Activated effector memory CD4-positive, alpha-beta T cell treated with Interleukin-2 at 50 U/mL for 16 hours (primary cell): ENCODE measurements at regions not wholly inside any gene's neighbourhood (a gene's known extent, or its start where the extent isn't known, plus 50 kb on each side); places are given as distances from the start of the nearest gene placed in this dataset.
"Not testable (repeated sequence)": the region's sequence is repeated elsewhere in the genome, so short reads cannot be mapped to it uniquely, and the experiment has no call there.

Experiments used
- DNase-seq: peaks from one replicate; pipeline ENCODE4 v3.0.0-alpha.2; 2020

GRCh38 chr10:81135851-81136250 is 598.1 kb downstream of the SH2D4B start:
- DNase-seq = no peak

- no peak for DNase-seq
These were observed 598.6 kb downstream of the SH2D4B start for GRCh38 chr10:81136261-81136660.

- no peak for DNase-seq
These were observed 608.3 kb downstream of the SH2D4B start for GRCh38 chr10:81145975-81146374.

- DNase-seq = no peak
These were observed 608.7 kb downstream of the SH2D4B start for GRCh38 chr10:81146436-81146835.

- no peak for DNase-seq
These were observed 615.0 kb downstream of the SH2D4B start for GRCh38 chr10:81152656-81153055.

GRCh38 chr10:81157681-81158080 is 620.0 kb downstream of the SH2D4B start:
- DNase-seq = no peak

- no peak for DNase-seq
These were observed 640.0 kb downstream of the SH2D4B start for GRCh38 chr10:81177651-81178244.

GRCh38 chr10:81179324-81179723 is 641.6 kb downstream of the SH2D4B start:
- DNase-seq = no peak

- DNase-seq = no peak
These were observed 642.2 kb downstream of the SH2D4B start for GRCh38 chr10:81179805-81180452.

- DNase-seq = no peak
These were observed 644.6 kb downstream of the SH2D4B start for GRCh38 chr10:81182296-81182695.

GRCh38 chr10:81192221-81192788 is 654.6 kb downstream of the SH2D4B start:
- DNase-seq = no peak

GRCh38 chr10:81200801-81201200 is 663.1 kb downstream of the SH2D4B start:
- DNase-seq = no peak

- not testable (repeated sequence) for DNase-seq
These were observed 667.6 kb upstream of the NRG3 start for GRCh38 chr10:81207359-81207758.

GRCh38 chr10:81213370-81213769 is 661.6 kb upstream of the NRG3 start:
- no peak for DNase-seq

GRCh38 chr10:81215498-81215897 is 659.5 kb upstream of the NRG3 start:
- no peak for DNase-seq

- no peak for DNase-seq
These were observed 658.0 kb upstream of the NRG3 start for GRCh38 chr10:81216949-81217348.

GRCh38 chr10:81218307-81218706 is 656.7 kb upstream of the NRG3 start:
- DNase-seq = no peak

- no peak for DNase-seq
These were observed 655.2 kb upstream of the NRG3 start for GRCh38 chr10:81219758-81220157.

GRCh38 chr10:81248886-81249285 is 626.1 kb upstream of the NRG3 start:
- DNase-seq = no peak

GRCh38 chr10:81251457-81252115 is 623.4 kb upstream of the NRG3 start:
- no peak for DNase-seq

- not testable (repeated sequence) for DNase-seq
These were observed 610.0 kb upstream of the NRG3 start for GRCh38 chr10:81264991-81265390.

GRCh38 chr10:81270051-81270450 is 604.9 kb upstream of the NRG3 start:
- no peak for DNase-seq

- no peak for DNase-seq
These were observed 594.2 kb upstream of the NRG3 start for GRCh38 chr10:81280497-81281479.
